Tibial artery (tissue), 4 donors: ENCODE measurements at regions not wholly inside any gene's neighbourhood (a gene's known extent, or its start where the extent isn't known, plus 50 kb on each side); places are given as distances from the start of the nearest gene placed in this dataset.
"Not testable (repeated sequence)": the region's sequence is repeated elsewhere in the genome, so short reads cannot be mapped to it uniquely, and the experiment has no call there.

Experiments used
- DNase-seq, 2 donors: peaks; one replicate each; pipeline ENCODE4 v3.0.0-alpha.2; 2019
- H3K27ac ChIP-seq, 2 donors: fragments of 200-600 bp; sonication (generic) in 1 of 2; 1 replicate in 1 of 2; 2 replicates in 1 of 2; pipeline ENCODE4 v1.5.1; 2018 to 2019; ENCODE audit warnings: mild to moderate bottlenecking in 1 of 2
- H3K27me3 ChIP-seq, 2 donors: fragments of 200-600 bp; sonication (generic) in 1 of 2; one replicate each; pipeline versions ENCODE4 v1.5.1 to v1.6.0; 2016 to 2019
- H3K36me3 ChIP-seq, 3 donors: fragments of 200-600 bp; sonication (generic) in 2 of 3; one replicate each; pipeline ENCODE4 v1.5.1; 2016 to 2019; ENCODE audit warnings: mild to moderate bottlenecking in 2 of 3
- H3K4me1 ChIP-seq, 4 donors: fragments of 200-600 bp; sonication (generic) in 2 of 4; 1 replicate in 3 of 4; 2 replicates in 1 of 4; pipeline ENCODE4 v1.5.1; 2016 to 2019
- H3K4me3 ChIP-seq, 2 donors: fragments of 200-600 bp; sonication (generic) in 1 of 2; 1 replicate in 1 of 2; 2 replicates in 1 of 2; pipeline ENCODE4 v1.5.1; 2018 to 2019; ENCODE audit warnings: mild to moderate bottlenecking in 2 of 2
- H3K9me3 ChIP-seq, 3 donors: fragments of 200-600 bp; sonication (generic) in 1 of 3; one replicate each; pipeline ENCODE4 v1.5.1; 2016 to 2019
- CTCF ChIP-seq, 2 experiments: fragments of 200-600 bp in 1 of 2; fragments of 450-650 bp in 1 of 2; IDR thresholded peaks; one replicate each; pipeline ENCODE4 v1.5.1; 2017 to 2019; ENCODE audit warnings: antibody characterized with exemption in 2 of 2, mild to moderate bottlenecking in 1 of 2, moderate library complexity in 1 of 2
- intact Hi-C: fragments of 100-400 bp; cut with DNase I; formaldehyde crosslinking; loops from one replicate; pipeline ENCODE4 v1.15.0; 2023; ENCODE audit warnings: low total_unique reads

DNA sequence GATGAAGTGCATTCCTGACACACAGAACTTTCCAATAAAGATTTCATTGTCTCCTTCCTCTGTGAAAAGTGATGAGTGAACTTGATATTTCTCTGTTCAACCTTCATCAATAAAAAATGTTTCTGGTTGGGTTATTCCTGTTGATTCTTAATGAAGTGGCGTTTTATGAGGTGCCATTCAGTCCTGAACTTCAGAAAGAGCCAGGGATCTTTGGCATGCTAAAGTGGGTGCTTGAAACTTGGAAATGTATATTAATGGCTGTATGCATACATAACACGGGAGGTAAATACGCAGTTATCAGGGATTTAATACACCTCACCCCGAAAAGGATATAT, 151.6 kb downstream of the ACTR3B start:
- no peak overlapping the region for H3K27ac ChIP-seq
- no peaks in the 10 kb centered on the region for H3K9me3 ChIP-seq
- intact Hi-C loops = no loop called here
- H3K27me3 ChIP-seq = no peaks in the 10 kb centered on the region
- DNase-seq = no peak
- H3K4me3 ChIP-seq = no peak overlapping the region
- no peaks in the 10 kb centered on the region for H3K4me1 ChIP-seq
- TF ChIP-seq CTCF (IDR thresholded peaks at IDR 0.05) = no peak
- no peaks in the 10 kb centered on the region for H3K36me3 ChIP-seq

DNA sequence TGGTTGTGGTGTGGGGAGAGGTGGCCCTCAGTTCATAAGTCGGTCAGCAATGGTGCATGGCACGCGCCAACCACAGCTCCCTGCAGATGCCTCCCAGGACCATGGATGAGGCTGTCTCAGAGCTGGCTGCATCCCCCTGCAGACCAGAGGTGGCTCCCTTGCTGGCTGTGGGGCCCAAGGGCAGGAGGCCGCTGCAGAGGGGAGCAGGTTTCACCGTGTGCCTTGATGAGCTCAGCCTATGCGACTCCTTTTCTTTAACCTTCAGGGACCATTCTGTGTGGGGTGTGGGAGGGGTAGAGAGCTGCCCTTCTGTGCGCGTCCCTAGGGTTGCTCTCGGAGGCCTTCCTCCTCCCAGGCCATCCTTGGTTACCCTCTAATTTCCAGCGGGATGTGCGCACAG, 152.4 kb downstream of the ACTR3B start:
- TF ChIP-seq CTCF (IDR thresholded peaks at IDR 0.05) = no peak
- Histone ChIP-seq H3K36me3 (no peaks in the 10 kb centered on the region), H3K4me1 (no peaks in the 10 kb centered on the region), H3K27me3 (no peaks in the 10 kb centered on the region), H3K9me3 (no peaks in the 10 kb centered on the region), H3K27ac (no peak overlapping the region), H3K4me3 (no peak overlapping the region)
- DNase-seq = no peak
- intact Hi-C loops = no loop called here

DNA sequence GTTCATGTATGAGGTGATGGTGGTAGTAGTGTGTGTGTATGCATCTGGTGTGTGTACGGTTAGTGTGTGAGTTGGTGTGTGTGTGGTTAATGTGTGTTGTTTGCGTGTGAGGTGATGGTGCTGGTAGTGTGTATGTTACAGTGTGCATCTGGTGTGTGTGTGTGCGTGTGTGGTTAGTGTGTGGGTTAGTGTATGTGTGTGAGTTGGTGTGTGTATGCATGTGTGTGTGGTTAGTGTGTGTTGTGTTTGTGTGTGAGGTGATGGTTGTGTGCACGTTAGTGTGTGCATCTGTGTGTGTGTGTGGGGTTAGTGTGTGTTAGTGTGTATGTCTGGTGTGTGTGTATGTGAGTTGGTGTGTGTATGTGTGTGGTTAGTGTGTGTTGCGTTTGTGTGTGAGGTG, 153.0 kb downstream of the ACTR3B start:
- H3K27me3 ChIP-seq = no peaks in the 10 kb centered on the region
- intact Hi-C loops = no loop called here
- H3K4me1 ChIP-seq = no peaks in the 10 kb centered on the region
- no peak overlapping the region for H3K27ac ChIP-seq
- no peaks in the 10 kb centered on the region for H3K36me3 ChIP-seq
- no peak for TF ChIP-seq CTCF (IDR thresholded peaks at IDR 0.05)
- H3K4me3 ChIP-seq = no peak overlapping the region
- no peaks in the 10 kb centered on the region for H3K9me3 ChIP-seq
- DNase-seq = no peak

- H3K36me3 ChIP-seq = no peaks in the 10 kb centered on the region
- no peak overlapping the region for H3K4me3 ChIP-seq
- no peak for DNase-seq
- no peaks in the 10 kb centered on the region for H3K4me1 ChIP-seq
- H3K27me3 ChIP-seq = no peaks in the 10 kb centered on the region
- H3K9me3 ChIP-seq = no peaks in the 10 kb centered on the region
- no peak overlapping the region for H3K27ac ChIP-seq
- intact Hi-C loops = no loop called here
- no peak for TF ChIP-seq CTCF (IDR thresholded peaks at IDR 0.05)
These were observed 153.9 kb downstream of the ACTR3B start for GRCh38 chr7:152913492-152913891.

DNA sequence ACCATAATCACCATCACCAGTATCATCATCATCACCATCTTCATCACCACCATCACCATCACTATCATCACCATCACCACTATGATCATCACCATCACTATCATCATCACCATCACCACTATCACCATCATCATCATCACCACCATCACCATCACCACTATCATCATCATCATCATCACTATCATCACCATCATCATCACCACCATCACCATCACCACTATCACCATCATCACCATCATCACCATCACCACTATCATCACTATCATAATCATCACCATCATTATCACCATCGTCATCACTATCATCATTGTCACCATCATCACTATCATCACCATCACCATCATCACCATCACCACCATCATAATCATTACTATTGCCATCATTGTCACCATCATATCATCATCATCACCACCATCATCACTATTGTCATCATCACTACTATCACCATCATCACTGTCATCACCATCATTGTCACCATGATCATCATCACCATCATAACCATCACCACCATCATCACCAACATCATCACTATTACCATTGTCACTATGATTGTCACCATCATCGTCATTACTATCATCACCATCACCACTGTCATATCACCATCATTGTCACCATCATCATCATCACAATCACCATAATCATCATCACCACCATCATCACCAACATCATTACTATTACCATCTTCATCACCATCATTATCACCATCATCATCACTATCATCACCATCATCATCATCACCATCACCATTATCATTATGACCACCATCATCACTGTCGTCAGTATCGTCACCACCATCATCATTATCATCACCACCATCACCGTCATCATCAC, 154.7 kb downstream of the ACTR3B start:
- H3K27me3 ChIP-seq = no peaks in the 10 kb centered on the region
- no peak overlapping the region for H3K4me3 ChIP-seq
- H3K4me1 ChIP-seq = no peaks in the 10 kb centered on the region
- intact Hi-C loops = no loop called here
- no peak overlapping the region for H3K27ac ChIP-seq
- no peak for DNase-seq
- no peak for TF ChIP-seq CTCF (IDR thresholded peaks at IDR 0.05)
- no peaks in the 10 kb centered on the region for H3K9me3 ChIP-seq
- no peaks in the 10 kb centered on the region for H3K36me3 ChIP-seq

DNA sequence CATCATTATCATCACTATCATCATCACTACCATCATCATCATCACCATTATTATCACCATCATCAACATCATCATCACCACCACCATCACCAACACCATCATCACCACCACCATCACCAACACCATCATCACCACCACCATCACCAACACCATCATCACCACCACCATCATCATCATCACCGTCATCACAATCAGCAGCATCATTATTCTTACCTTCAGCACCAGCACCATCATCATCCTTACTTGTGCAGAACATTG, 155.2 kb downstream of the ACTR3B start:
- H3K9me3 ChIP-seq, DNase-seq, H3K27me3 ChIP-seq, H3K4me3 ChIP-seq, intact Hi-C loops, H3K36me3 ChIP-seq, H3K4me1 ChIP-seq, H3K27ac ChIP-seq: not testable (repeated sequence)
